HG03565 (cell line): ENCODE measurements at regions not wholly inside any gene's neighbourhood (a gene's known extent, or its start where the extent isn't known, plus 50 kb on each side); places are given as distances from the start of the nearest gene placed in this dataset.
"Not testable (repeated sequence)": the region's sequence is repeated elsewhere in the genome, so short reads cannot be mapped to it uniquely, and the experiment has no call there.

Experiments
- ATAC-seq: cut with Tn5 transposase; IDR thresholded peaks from one replicate; pipeline ENCODE4 v1.9.1; 2021; ENCODE audit warnings: mild to moderate bottlenecking, moderate library complexity; ENCODE audit not compliant: unreplicated experiment

GRCh38 chr12:94816746-94817145, 166.4 kb upstream of the TMCC3 start:
- ATAC-seq = not testable (repeated sequence)

DNA sequence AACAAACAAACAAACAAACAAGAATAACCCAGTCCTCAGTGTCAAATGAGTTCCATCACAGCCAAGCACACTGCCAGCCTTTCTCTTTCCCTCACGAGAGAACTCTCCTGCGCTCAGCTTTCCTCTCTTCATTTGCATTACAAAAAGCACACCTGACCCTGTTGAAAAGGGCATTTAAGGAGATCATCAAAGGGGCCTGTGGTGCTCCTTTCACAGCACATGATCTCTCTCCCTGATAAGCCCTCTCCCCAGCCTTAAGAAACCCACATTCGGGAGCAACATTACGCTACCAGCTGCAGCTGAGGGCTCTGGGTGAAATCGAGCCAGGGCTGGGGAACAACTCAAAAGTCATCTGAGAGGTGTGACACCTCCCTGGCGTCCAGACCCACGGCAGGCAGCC, 165.6 kb upstream of the TMCC3 start:
- ATAC-seq = no peak

DNA sequence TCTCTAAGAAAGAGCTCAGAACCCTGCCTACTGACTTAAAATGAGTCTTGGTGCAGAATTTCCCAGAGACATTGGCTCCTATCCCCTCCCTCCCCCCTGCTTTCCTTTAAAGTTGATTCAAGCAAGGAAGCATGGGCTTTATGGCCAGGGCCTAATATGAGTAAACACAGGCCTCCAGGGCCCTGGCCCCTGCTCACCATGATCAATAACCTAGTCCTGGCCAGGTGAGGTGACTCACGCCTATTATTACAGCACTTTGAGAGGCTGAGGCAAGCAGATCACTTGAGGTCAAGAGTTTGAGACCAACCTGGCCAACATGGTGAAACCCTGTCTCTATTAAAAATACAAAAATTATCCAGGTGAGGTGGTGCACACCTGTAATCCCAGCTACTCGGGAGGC, 165.1 kb upstream of the TMCC3 start:
- ATAC-seq = no peak

- no peak for ATAC-seq
These were observed 163.0 kb upstream of the TMCC3 start for GRCh38 chr12:94813314-94813713.

GRCh38 chr12:94812345-94812744, 162.0 kb upstream of the TMCC3 start:
- peak; percentile 43 for ATAC-seq

GRCh38 chr12:94811611-94812010, 161.3 kb upstream of the TMCC3 start:
- ATAC-seq = no peak

DNA sequence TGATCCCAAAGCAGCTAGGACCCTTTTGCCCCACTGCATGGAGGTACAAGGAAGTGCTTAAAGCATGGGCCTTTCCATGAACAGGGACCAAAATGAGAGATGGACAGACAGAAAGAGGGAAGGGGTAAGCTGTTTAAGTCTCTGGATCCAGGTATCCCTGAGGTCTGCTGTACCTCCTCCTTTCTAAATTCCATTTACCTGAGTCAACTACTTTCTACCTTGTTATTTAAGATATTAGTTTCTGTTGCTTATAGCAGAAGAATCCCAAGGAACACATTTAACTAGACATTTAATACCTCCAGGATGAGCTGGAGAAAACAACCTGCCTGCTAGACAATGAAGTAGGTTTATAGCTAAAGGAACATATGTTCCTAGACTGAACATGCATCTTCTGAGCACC, 157.6 kb upstream of the TMCC3 start:
- ATAC-seq = no peak

DNA sequence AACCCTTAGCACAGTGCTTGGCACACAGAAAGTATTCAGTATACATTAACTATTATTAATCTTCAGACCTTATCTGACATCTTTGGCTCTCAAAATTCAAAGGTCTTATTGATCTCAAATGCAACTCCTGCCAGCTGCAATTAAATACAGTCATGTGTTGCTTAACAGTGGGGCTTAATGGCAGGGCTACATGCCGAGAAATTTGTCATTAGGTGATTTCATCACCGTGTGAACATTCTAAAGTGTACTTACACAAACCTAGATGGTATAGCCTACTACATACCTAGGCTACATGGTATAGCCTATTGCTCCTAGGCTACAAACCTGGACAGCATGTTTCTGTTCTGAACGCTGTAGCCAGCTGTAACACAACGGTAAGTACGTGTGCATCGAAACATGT, 156.3 kb upstream of the TMCC3 start:
- no peak for ATAC-seq

DNA sequence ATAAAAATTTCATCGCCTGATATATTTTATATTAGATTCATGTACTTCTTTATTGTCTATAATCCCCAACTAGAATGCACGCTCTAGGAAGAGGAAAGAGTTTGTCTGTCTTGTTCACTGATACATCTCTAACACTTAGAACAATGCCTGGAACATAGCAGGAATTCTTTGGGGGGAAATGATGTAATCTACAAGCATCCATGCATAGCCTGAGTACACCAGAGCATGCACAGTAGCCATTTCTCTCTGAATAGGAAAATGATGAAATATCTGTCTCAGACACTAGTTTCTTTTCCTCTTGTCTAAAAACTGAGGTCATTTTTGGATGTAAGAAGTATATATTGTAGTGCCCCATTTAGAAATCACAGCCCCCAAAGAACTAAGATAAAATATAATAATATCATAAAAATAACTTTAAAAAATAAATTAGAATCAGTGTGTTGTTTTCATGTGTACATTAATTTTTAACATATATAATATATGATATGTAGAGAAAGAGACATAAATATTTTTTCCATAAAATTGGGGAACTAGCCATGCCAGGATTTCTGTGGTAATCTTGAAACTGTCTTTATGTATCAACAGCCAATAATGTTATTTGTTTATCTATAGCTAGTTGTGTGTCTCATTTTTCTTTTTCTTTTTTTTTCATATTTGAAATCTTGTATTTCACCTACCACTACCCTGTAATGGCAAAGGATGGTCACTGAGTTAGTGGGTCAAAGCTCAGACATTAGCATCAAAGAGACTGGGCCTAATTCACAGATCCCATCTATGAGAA, 155.6 kb upstream of the TMCC3 start:
- peak; percentile 43 for ATAC-seq

GRCh38 chr12:94803939-94804338, 153.6 kb upstream of the TMCC3 start:
- no peak for ATAC-seq

DNA sequence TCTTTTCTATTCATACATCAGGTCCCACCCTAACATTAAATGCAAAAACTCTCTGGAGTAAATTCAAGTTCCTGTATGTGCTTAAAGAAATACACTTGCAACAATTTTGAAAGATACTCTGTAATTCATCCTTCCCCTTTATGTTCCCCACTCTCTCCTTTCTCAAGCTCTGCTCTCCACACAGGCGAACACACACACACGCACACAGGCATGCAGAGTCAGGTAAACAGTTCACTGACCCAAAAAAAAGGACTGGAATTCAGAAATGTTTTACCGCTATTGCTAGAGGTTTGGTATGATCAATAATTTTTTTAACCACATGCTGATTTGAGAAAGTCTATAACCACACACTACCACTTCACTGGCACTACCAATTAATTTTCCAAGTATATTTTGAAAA, 152.4 kb upstream of the TMCC3 start:
- no peak for ATAC-seq

DNA sequence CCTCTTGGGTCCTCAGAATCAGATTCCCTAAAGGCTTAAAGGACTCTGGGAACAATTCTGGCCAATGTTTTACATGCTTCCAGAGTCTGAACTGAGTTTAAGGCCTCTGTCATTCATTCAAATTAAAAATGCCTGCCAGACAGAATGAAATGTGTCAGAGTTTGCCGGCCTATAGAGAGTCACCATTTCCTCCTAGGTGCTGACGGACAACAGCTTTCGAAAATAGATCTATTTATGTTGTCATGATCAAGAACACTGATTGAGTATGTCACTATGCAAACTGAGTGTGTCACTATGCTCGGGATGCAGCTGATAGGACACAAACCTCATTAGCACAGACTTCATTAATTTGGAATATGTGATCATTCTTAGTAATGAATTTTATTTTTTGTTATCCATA, 151.4 kb upstream of the TMCC3 start:
- no peak for ATAC-seq

DNA sequence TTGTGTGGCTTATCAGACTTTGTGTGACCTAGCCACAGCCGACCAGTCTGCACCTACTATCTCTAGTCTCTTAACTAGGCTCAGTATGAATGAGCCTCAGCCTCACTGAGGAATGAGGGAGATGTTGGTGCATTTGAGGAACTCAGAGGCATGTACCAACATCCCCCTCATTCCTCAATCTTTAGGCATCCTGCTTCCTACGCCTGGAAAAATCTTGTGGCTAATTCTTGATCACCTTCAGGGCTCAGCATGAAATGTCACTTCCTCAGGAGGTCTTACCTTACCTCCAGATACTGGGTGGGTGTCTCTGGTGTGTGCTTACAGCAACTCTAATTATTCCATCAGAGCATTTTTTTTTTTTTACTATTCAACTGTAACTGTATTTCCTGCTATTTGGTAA, 148.8 kb upstream of the TMCC3 start:
- no peak for ATAC-seq

DNA sequence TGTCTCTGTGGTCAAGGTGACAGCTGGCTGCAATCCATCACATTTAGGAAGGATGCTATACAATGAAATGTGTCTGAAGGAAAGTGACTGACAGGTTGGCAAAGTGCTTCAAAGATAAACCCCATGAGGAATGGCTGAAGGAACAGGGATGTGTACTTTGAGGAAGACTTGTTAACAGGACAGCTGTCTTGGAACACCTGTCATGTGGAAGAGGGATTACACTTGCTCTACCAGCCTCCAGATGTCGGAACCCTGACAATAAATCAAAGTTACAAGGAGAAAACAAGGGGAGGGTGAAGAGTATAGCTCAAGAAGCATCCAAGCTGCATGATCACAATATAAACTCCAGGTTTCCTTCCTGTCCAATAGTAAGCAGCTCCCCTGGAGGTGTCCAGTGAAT, 147.8 kb upstream of the TMCC3 start:
- ATAC-seq = no peak

- ATAC-seq = no peak
These were observed 145.2 kb upstream of the TMCC3 start for GRCh38 chr12:94795520-94795919.

GRCh38 chr12:94795044-94795443, 144.7 kb upstream of the TMCC3 start:
- ATAC-seq = no peak

DNA sequence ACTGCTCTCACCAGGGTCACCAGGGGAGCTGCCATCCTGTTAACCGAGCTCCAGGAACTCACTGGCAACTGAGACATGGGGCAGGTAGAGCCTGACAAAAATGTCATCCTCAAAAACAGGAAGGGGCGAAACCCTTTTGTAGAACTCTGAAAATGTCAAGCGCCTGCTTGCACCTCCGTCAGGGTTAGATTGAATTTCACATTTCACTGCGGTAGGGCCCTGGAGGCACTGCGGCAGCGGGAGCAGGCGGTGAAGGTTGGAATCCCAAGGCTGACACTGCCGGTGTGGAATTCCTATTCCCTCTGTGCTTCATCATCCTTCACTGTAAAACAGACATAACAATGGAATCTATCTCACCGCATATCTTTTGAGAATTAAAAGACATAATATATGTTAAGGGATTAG, 142.8 kb upstream of the TMCC3 start:
- no peak for ATAC-seq

DNA sequence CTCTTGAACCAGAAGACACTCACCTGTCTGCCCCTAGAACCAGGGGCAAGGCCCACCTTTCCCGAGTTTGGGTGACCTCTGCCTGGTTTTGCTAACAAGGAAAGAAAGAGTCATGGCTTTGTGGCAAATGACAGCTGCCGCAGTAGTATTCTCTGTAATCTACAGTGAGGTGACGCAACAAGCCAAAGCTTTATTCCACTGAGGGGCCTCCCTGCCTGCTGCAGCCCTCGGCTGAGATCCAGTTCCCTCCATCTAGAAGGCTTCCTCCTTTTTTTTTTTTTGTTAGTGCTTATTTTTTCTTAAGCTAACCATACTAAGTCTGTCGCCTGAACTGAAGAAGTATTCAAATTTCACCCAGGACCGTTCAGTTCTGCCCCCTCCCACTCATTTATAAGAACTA, 142.3 kb upstream of the TMCC3 start:
- ATAC-seq = no peak

DNA sequence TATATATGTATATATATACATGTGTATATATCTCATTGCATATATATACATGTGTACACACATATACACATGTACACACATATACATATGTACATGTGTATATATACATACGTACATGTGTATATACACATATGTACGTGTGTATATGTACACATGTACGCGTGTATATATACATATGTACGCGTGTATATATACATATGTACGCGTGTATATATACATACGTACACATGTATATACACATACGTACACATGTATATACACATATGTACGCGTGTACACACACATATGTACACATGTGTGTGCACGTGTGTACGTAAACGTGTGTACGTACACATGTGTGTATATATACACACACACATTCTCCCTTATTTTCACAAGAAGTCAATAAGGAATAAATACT, 141.6 kb upstream of the TMCC3 start:
- ATAC-seq = no peak

DNA sequence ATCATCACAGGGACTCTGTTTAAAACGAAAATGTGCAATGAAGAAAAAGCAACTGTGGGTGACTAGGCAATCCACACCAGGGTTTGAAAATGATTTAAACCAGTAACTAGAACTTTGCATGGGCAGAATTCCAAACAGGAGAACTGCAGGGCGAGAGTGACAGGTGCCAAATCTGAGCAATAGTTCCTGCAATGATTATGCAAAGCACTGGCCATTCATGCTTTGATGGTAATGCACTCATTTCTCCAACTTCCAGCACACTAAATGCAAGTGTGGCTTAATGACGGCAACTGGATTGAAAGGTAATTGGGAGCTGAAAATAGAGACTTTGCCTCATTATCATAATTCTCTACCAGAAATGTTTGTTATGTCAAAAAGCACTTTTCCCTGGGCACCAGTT, 140.5 kb upstream of the TMCC3 start:
- ATAC-seq = no peak

GRCh38 chr12:94790370-94790769, 140.0 kb upstream of the TMCC3 start:
- ATAC-seq = no peak

DNA sequence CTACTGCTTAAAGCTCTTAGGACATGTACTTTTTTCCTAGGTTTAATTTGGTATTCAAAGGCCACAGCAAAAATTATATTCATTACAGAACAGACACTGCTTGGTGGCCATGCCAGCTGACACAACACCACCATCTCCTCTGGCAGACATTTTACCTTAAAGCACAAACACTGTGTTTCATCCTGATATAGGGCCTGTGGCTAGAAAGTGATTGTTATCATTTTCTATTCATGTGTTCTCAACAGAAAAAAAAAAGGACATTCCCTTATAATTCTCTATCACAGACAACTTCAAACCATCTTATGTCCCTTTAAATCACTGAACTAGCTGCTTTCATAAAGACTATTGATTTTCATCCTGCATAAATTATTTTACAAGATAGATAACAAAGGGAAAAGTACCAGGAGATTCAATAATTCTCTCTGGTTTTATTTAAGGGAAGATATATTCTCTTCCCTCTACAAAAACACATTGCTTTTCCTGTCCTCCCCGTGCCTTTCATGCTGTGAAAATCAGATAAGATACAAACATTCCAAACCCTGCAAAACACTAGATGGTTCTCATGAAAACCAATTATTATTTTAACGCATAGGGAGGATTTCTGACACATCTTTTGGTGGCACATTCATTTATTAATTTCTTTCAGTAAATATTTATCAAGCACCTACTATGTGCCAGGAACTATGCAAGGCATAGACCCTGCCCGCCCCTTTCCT, 139.3 kb upstream of the TMCC3 start:
- no peak for ATAC-seq

- no peak for ATAC-seq
These were observed 137.9 kb upstream of the TMCC3 start for GRCh38 chr12:94788298-94788697.
